ENCODE measurements at regions not wholly inside any gene's neighbourhood (a gene's known extent, or its start where the extent isn't known, plus 50 kb on each side); places are given as distances from the start of the nearest gene placed in this dataset.

- no peak for TF ChIP-seq CTCF (conservative IDR thresholded peaks at IDR 0.05; ENCODE audit: low read length)
- no peak for TF ChIP-seq EZH2phosphoT487 (IDR thresholded peaks at IDR 0.05; ENCODE audit: borderline replicate concordance, low read depth, low read length)
These were observed 2348.4 kb downstream of the PCDH7 start for GRCh38 chr4:33068539-33068938.
